ENCODE measurements at regions not wholly inside any gene's neighbourhood (a gene's known extent, or its start where the extent isn't known, plus 50 kb on each side); places are given as distances from the start of the nearest gene placed in this dataset.

DNA sequence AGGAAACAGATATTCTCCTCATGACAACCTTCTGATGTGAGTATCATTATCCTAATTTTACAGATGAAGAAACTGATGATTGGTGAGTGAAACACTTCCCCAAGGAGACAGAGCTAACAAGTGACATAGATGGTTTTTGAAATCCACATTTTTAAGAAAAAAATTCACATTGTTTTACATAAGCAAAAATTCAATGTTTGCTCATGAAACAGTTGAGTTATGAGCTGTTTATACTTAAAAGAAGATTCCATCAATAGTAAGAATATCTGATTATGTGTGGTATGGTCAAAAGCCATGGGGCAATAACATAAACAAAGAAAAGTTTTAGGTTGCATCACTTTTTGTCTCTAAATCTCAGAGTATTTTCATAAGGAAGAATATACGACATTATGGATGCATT is 167.9 kb upstream of the PAPPA start:
- no peak for TF ChIP-seq NFRKB (IDR thresholded peaks at IDR 0.05)
- no peak for TF ChIP-seq ELF4 (IDR thresholded peaks at IDR 0.05)
- no peak for TF ChIP-seq ARNT (IDR thresholded peaks at IDR 0.05)
- no peak for TF ChIP-seq ZNF384 (IDR thresholded peaks at IDR 0.05)
- TF ChIP-seq HDGF (IDR thresholded peaks at IDR 0.05; ENCODE audit: borderline replicate concordance), result no peak
- no peak for TF ChIP-seq SP1 (IDR thresholded peaks at IDR 0.05)
- no peak for TF ChIP-seq L3MBTL2 (conservative IDR thresholded peaks at IDR 0.05)
- TF ChIP-seq LEF1 (IDR thresholded peaks at IDR 0.05; ENCODE audit: borderline replicate concordance), result no peak
- TF ChIP-seq BHLHE40 (IDR thresholded peaks at IDR 0.05; ENCODE audit: borderline replicate concordance), result no peak
- no peak for TF ChIP-seq SUZ12 (IDR thresholded peaks at IDR 0.05)
- TF ChIP-seq FOXK2 (IDR thresholded peaks at IDR 0.05), result no peak
- no peak for TF ChIP-seq FOXA1 (IDR thresholded peaks at IDR 0.05)

Data from HEK293T (cell line).